GM12874 (cell line): ENCODE measurements at regions not wholly inside any gene's neighbourhood (a gene's known extent, or its start where the extent isn't known, plus 50 kb on each side); places are given as distances from the start of the nearest gene placed in this dataset.

Source experiments
- TF ChIP-seq, protein P1 (sequence below): IDR thresholded peaks from 2 replicates; pipeline ENCODE4 v1.5.1; 2011; ENCODE audit warnings: low read depth, mild to moderate bottlenecking, control low read depth, low read length, moderate library complexity; ENCODE audit not compliant: insufficient read depth

DNA sequence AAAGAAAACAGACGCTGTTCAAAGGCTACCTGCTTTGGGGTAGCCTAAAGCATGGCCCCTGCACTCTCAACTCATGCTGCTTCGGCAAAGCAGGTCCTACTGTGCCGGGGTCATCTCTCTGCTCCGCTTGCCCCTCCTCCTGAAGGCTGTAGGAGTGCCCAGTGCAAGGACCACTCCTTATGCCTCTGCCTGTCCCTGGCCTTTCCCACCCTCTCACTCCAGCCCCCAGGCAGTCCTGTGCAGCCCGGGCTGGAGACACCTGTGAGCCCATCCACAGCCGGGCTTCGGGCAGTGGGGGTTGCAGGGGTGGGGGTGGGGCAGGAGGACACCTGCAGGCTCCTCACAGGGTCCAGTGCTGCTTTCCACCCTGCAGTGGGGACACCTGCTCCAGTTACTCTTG, 69.1 kb downstream of the ACKR3 start:
- TF ChIP-seq, protein P1, sequence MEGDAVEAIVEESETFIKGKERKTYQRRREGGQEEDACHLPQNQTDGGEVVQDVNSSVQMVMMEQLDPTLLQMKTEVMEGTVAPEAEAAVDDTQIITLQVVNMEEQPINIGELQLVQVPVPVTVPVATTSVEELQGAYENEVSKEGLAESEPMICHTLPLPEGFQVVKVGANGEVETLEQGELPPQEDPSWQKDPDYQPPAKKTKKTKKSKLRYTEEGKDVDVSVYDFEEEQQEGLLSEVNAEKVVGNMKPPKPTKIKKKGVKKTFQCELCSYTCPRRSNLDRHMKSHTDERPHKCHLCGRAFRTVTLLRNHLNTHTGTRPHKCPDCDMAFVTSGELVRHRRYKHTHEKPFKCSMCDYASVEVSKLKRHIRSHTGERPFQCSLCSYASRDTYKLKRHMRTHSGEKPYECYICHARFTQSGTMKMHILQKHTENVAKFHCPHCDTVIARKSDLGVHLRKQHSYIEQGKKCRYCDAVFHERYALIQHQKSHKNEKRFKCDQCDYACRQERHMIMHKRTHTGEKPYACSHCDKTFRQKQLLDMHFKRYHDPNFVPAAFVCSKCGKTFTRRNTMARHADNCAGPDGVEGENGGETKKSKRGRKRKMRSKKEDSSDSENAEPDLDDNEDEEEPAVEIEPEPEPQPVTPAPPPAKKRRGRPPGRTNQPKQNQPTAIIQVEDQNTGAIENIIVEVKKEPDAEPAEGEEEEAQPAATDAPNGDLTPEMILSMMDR = no peak

- TF ChIP-seq, protein P1 = no peak
These were observed 70.0 kb downstream of the ACKR3 start for GRCh38 chr2:236639461-236640235.

GRCh38 chr2:236641051-236641726, 71.6 kb downstream of the ACKR3 start:
- TF ChIP-seq, protein P1 = no peak

DNA sequence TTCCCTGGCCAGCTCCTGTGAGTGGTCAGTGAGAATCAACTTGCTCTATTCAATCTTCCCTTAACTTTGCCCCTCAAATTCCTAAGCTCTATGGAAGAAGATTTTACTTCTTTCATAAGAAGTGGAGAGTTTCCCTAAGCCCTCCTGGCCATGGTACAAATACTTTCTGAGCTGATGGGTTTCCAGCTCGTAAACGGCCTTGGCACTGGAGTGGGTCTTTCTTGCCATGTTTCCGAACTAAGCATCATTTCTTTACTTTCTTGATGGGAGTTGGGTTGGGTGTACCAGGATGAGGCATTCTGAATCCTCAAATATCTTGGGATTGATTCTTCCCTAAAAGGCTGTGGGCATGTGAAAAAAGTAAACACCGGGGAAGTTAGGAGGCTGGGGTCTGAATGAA, 72.5 kb downstream of the ACKR3 start:
- TF ChIP-seq, protein P1 = no peak

DNA sequence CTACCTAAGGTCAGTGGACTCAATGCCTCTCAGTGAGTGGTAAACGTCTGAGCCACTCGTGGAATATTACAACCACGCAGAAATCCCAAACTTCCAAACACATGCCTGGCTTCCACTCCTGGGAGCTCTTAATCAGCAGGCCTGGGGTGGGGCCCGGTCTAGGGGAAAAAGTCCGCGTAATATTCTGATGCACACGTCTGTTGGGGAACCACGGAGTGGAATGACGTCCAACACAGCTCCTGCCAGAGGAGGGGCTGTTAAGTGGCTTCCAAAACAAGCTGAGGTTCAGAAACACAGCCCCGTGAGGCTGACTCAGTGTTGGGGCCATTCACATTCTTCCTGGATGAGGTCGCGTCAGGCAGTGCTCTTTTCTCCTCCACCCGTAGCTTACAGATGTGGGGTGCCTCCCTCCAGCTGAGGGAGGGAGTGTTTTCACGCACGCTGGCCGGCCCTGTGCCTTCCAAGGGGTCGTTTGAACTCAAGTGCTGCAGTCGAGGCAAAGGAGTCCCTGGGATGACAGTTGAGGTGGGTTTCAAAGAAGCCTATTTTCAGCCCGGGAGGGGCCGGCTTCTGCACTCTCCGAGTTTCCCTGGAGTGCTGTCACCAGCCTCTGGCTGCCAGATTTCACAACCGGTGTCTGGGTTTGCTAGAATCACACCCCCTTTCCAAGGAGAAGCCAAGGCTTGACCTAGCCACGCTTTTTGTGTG, 73.1 kb downstream of the ACKR3 start:
- TF ChIP-seq, protein P1 = no peak

GRCh38 chr2:236643480-236643879, 73.9 kb downstream of the ACKR3 start:
- TF ChIP-seq, protein P1 = no peak

DNA sequence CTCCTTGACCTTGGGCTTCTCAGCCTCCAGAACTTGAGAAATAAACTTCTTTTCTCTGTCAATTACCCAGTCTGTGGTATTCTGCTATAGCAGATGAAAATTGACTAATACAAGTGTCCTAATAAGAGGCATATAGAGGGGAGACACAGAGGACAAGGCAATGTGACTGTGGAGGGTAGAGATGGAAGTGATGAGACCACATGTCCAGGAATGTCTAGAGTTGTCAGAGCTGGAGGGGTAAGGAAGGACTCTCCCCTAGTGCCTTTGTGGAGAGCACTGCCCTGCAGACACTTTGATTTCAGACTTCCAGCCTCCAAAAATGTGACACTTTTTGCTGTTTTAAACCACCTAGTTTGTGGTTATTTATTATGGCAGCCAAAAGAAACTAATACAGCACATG, 74.4 kb downstream of the ACKR3 start:
- TF ChIP-seq, protein P1 = no peak
